NCI-H2227 treated with DMSO at 0.1 percent for 48 hours (cell line): ENCODE measurements at regions not wholly inside any gene's neighbourhood (a gene's known extent, or its start where the extent isn't known, plus 50 kb on each side); places are given as distances from the start of the nearest gene placed in this dataset.
"Not testable (repeated sequence)": the region's sequence is repeated elsewhere in the genome, so short reads cannot be mapped to it uniquely, and the experiment has no call there.

Source experiments
- DNase-seq: peaks from one replicate; lab custom pipeline; 2025; lab: John Stamatoyannopoulos, UW

- DNase-seq: no peak
These were observed 67.4 kb downstream of the ARRDC3 start for GRCh38 chr5:91315701-91316100.

GRCh38 chr5:91313757-91314673 lies 69.1 kb downstream of the ARRDC3 start:
- DNase-seq: peak; percentile 77

GRCh38 chr5:91312698-91313097 lies 70.4 kb downstream of the ARRDC3 start:
- no peak for DNase-seq

- peak; percentile 28 for DNase-seq
These were observed 71.2 kb downstream of the ARRDC3 start for GRCh38 chr5:91311697-91312501.

GRCh38 chr5:91311168-91311696 lies 71.9 kb downstream of the ARRDC3 start:
- DNase-seq: no peak

GRCh38 chr5:91308157-91308556 lies 75.0 kb downstream of the ARRDC3 start:
- DNase-seq: not testable (repeated sequence)

GRCh38 chr5:91307048-91307447 lies 76.1 kb downstream of the ARRDC3 start:
- no peak for DNase-seq

GRCh38 chr5:91306497-91306896 lies 76.6 kb downstream of the ARRDC3 start:
- DNase-seq: no peak

- no peak for DNase-seq
These were observed 77.5 kb downstream of the ARRDC3 start for GRCh38 chr5:91305640-91306039.

- DNase-seq: not testable (repeated sequence)
These were observed 79.1 kb downstream of the ARRDC3 start for GRCh38 chr5:91304015-91304414.

- no peak for DNase-seq
These were observed 80.2 kb downstream of the ARRDC3 start for GRCh38 chr5:91302958-91303357.

- DNase-seq: no peak
These were observed 80.8 kb downstream of the ARRDC3 start for GRCh38 chr5:91302305-91302704.

- DNase-seq: no peak
These were observed 81.8 kb downstream of the ARRDC3 start for GRCh38 chr5:91301106-91301846.

GRCh38 chr5:91297994-91298393 lies 85.1 kb downstream of the ARRDC3 start:
- no peak for DNase-seq

- DNase-seq: no peak
These were observed 86.4 kb downstream of the ARRDC3 start for GRCh38 chr5:91296674-91297143.

GRCh38 chr5:91296102-91296501 lies 87.0 kb downstream of the ARRDC3 start:
- not testable (repeated sequence) for DNase-seq

GRCh38 chr5:91293131-91293530 lies 90.0 kb downstream of the ARRDC3 start:
- DNase-seq: no peak

GRCh38 chr5:91291628-91292569 lies 91.2 kb downstream of the ARRDC3 start:
- no peak for DNase-seq

- no peak for DNase-seq
These were observed 94.8 kb downstream of the ARRDC3 start for GRCh38 chr5:91288118-91288916.

GRCh38 chr5:91285062-91285461 lies 98.1 kb downstream of the ARRDC3 start:
- DNase-seq: not testable (repeated sequence)
